HepG2 (cell line): ENCODE measurements at regions not wholly inside any gene's neighbourhood (a gene's known extent, or its start where the extent isn't known, plus 50 kb on each side); places are given as distances from the start of the nearest gene placed in this dataset.

Experiments
- ATAC-seq: fragments of 200-7000 bp; cut with Tn5 transposase; 3 replicates; pipeline ENCODE4 v1.9.1; 2020; ENCODE audit warnings: mild to moderate bottlenecking, moderate library complexity
- BruUV-seq: library from RNA; stranded (reverse); fragments of 400-500 nt; replicated peaks from 2 replicates; lab custom pipeline; 2021; lab: Mats Ljungman, UMichigan
- CTCF ChIA-PET: fragments of 300-600 bp; formaldehyde crosslinking; extraction: SDS; loops from one replicate; lab custom pipeline; 2021; ENCODE audit warnings: low total read pairs, inconsistent platforms, low intra/inter-chr PET ratio; lab: Yijun Ruan, JAX
- POLR2A ChIA-PET: fragments of 350-600 bp; sonication (Branson Sonifier 250); formaldehyde crosslinking; loops from one replicate; lab custom pipeline; 2020; ENCODE audit warnings: antibody characterized with exemption, inconsistent platforms; lab: Yijun Ruan, JAX
- DNase-seq: peaks from one replicate; pipeline ENCODE4 v3.0.0-alpha.2; 2015; ENCODE audit warnings: low spot score
- FAIRE-seq: peaks from 3 replicates; lab custom pipeline; 2011; peaks lifted over from hg19 to GRCh38; lab: Jason Lieb, UNC
- H2AFZ ChIP-seq: one replicate; pipeline ENCODE4 v1.6.1; 2011; ENCODE audit warnings: low read length, inconsistent platforms
- H3K27ac ChIP-seq: fragments of 300-600 bp; 3 replicates; pipeline ENCODE4 v1.8.0; 2011; ENCODE audit warnings: mixed run types, mild to moderate bottlenecking, mixed read lengths, low read length, inconsistent platforms; ENCODE audit not compliant: insufficient read depth; ENCODE audit errors: extremely low read length
- H3K27me3 ChIP-seq, 2 experiments: fragments of 200-600 bp in 1 of 2; 2 replicates in 1 of 2; 3 replicates in 1 of 2; pipeline versions ENCODE4 v1.6.0 to v1.8.0; 2011; ENCODE audit warnings: low read length in 2 of 2, mild to moderate bottlenecking in 2 of 2, moderate library complexity in 2 of 2, inconsistent platforms in 1 of 2; ENCODE audit not compliant: insufficient read depth in 2 of 2, control insufficient read depth in 1 of 2
- H3K36me3 ChIP-seq, 2 experiments: fragments of 200-600 bp in 1 of 2; replicated peaks in 1 of 2; 2 replicates in 1 of 2; 3 replicates in 1 of 2; pipeline versions ENCODE4 v1.5.1 to v1.8.0; 2011; ENCODE audit warnings: low read length in 2 of 2, inconsistent platforms in 1 of 2; ENCODE audit not compliant: insufficient read depth in 2 of 2, control insufficient read depth in 1 of 2
- H3K4me1 ChIP-seq: 2 replicates; pipeline ENCODE4 v1.5.1; 2012; ENCODE audit warnings: low read length, inconsistent platforms; ENCODE audit not compliant: insufficient read depth
- H3K4me2 ChIP-seq: 2 replicates; pipeline ENCODE4 v1.6.0; 2011; ENCODE audit warnings: low read depth, low read length, inconsistent platforms
- H3K4me3 ChIP-seq, 3 experiments: fragments of 200-600 bp in 1 of 3; sonication (generic), shearing (Covaris generic) in 1 of 3; replicated peaks in 1 of 3; 2 replicates each; pipeline ENCODE4 v1.5.1; 2011 to 2016; ENCODE audit warnings: low read length in 3 of 3, inconsistent platforms in 2 of 3, low read depth in 2 of 3, mild to moderate bottlenecking in 2 of 3, control low read depth in 1 of 3, mixed read lengths in 1 of 3; ENCODE audit not compliant: insufficient read depth in 1 of 3
- H3K79me2 ChIP-seq: one replicate; pipeline ENCODE4 v1.6.1; 2011; ENCODE audit warnings: low read length, inconsistent platforms; ENCODE audit not compliant: insufficient read depth
- H3K9ac ChIP-seq: 2 replicates; pipeline ENCODE4 v1.6.0; 2011; ENCODE audit warnings: mild to moderate bottlenecking, low read depth, low read length, inconsistent platforms; ENCODE audit not compliant: insufficient read depth
- H3K9me3 ChIP-seq: 2 replicates; pipeline ENCODE4 v1.5.1; 2012; ENCODE audit warnings: mild to moderate bottlenecking, low read length
- H4K20me1 ChIP-seq: 2 replicates; pipeline ENCODE4 v1.6.0; 2011; ENCODE audit warnings: inconsistent platforms, mild to moderate bottlenecking, low read length, moderate library complexity; ENCODE audit not compliant: insufficient read depth
- CHD2 ChIP-seq: IDR thresholded peaks from 2 replicates; pipeline ENCODE4 v1.6.1; 2011; ENCODE audit warnings: low read depth, low read length, improper control_type of control experiment
- FOSL1 ChIP-seq: sonication (generic); formaldehyde crosslinking; IDR thresholded peaks from 2 replicates; pipeline ENCODE4 v1.9.0; 2021; ENCODE audit warnings: missing genetic modification reagents, borderline replicate concordance
- HNRNPL ChIP-seq: fragments of 200-400 bp; formaldehyde crosslinking; IDR thresholded peaks from 2 replicates; pipeline ENCODE4 v1.6.1; 2017; ENCODE audit warnings: mild to moderate bottlenecking, low read depth, low read length
- JDP2 ChIP-seq: sonication (generic); formaldehyde crosslinking; IDR thresholded peaks from 2 replicates; pipeline ENCODE4 v1.8.1; 2022; ENCODE audit warnings: missing genetic modification reagents, borderline replicate concordance
- MNT ChIP-seq: fragments of 450-650 bp; IDR thresholded peaks from 2 replicates; pipeline ENCODE4 v1.6.1; 2016
- NONO ChIP-seq, 2 experiments: fragments of 450-650 bp in 1 of 2; sonication (generic) in 1 of 2; formaldehyde crosslinking in 1 of 2; IDR thresholded peaks in 1 of 2; conservative IDR thresholded peaks in 1 of 2; 2 replicates each; pipeline versions ENCODE4 v1.6.1 to v1.8.0; 2017 to 2022; ENCODE audit warnings: mild to moderate bottlenecking in 1 of 2, missing genetic modification reagents in 1 of 2, moderate library complexity in 1 of 2
- TAF1 ChIP-seq: sonication (generic); formaldehyde crosslinking; IDR thresholded peaks from 2 replicates; pipeline ENCODE4 v1.4.0; 2020; ENCODE audit warnings: missing genetic modification reagents
- U2AF2 ChIP-seq: fragments of 200-400 bp; formaldehyde crosslinking; IDR thresholded peaks from 2 replicates; pipeline ENCODE4 v1.6.1; 2017; ENCODE audit warnings: low read depth, mild to moderate bottlenecking, low read length
- XRCC5 ChIP-seq: fragments of 200-400 bp; formaldehyde crosslinking; optimal IDR thresholded peaks from 2 replicates; pipeline ENCODE3; 2017; ENCODE audit warnings: mild to moderate bottlenecking, low read length
- ZNF512 ChIP-seq: sonication (generic); formaldehyde crosslinking; IDR thresholded peaks from 2 replicates; pipeline ENCODE4 v1.4.0; 2020; ENCODE audit warnings: mild to moderate bottlenecking, missing genetic modification reagents
- ZSCAN29 ChIP-seq: sonication (generic); formaldehyde crosslinking; conservative IDR thresholded peaks from 2 replicates; pipeline ENCODE4 v1.4.0; 2020; ENCODE audit warnings: mild to moderate bottlenecking, missing genetic modification reagents
- WGBS: methylation state at CpG from one replicate; pipeline ENCODE4 v1.1.6; 2017; ENCODE audit warnings: low lambda C conversion rate; 5-methylcytosine and 5-hydroxymethylcytosine counted together
- in situ Hi-C: cut with HindIII; loops from 2 replicates; pipeline ENCODE4 v1.10.0; 2017; ENCODE audit warnings: low pct_unique_long_range_greater_than_20kb; ENCODE audit not compliant: extremely low pct_ligation_motif_present
- intact Hi-C: fragments of 100-400 bp; cut with micrococcal nuclease; formaldehyde crosslinking; loops from one replicate; pipeline ENCODE4 v1.10.0; 2022; ENCODE audit not compliant: unreplicated experiment

GRCh38 chr2:234665304-234665703 lies 168.4 kb upstream of the ARL4C start:
- no TSS peak for BruUV-seq
- no peak overlapping the region for H3K4me2 ChIP-seq
- ATAC-seq, result no peak
- H3K79me2 ChIP-seq, result no peaks in the 10 kb centered on the region
- no peak for TF ChIP-seq TAF1 (CRISPR knock-in tag)
- 0 out of 2 replicates have a peak, but pooled peaks have one; percentile 47 for TF ChIP-seq U2AF2
- TF ChIP-seq ZNF512 (CRISPR knock-in tag), result peak; percentile 77; the same call in 1 of the 2 replicates
- TF ChIP-seq CHD2, result no peak
- no peak for TF ChIP-seq ZSCAN29 (CRISPR knock-in tag)
- no peak for TF ChIP-seq XRCC5
- TF ChIP-seq JDP2 (CRISPR knock-in tag), result no peak
- in situ Hi-C loops, result loop anchor here (5.0 kb wide), 1 partner anchor 43 kb away; no protein-coding TSS in a partner anchor
- CTCF ChIA-PET, result no interaction called here
- intact Hi-C loops, result no loop called here
- H3K9me3 ChIP-seq, result peaks cover 5% of the 10 kb centered on the region
- DNase-seq, result no peak
- H3K27me3 ChIP-seq, result no peaks in the 10 kb centered on the region
- H3K27ac ChIP-seq, result no peak overlapping the region
- no peaks in the 10 kb centered on the region for H4K20me1 ChIP-seq
- WGBS, result 50% methylated on average over 1 of the region's 1 CpG
- no peak overlapping the region for H3K9ac ChIP-seq
- H3K4me1 ChIP-seq, result peaks cover 18% of the 10 kb centered on the region
- POLR2A ChIA-PET, result interaction anchor here (3.5 kb wide), 1 partner anchor 11 kb away, joined by 10 read pairs; no protein-coding TSS in a partner anchor
- H3K4me3 ChIP-seq, result no peak overlapping the region
- no peaks in the 10 kb centered on the region for H3K36me3 ChIP-seq
- H2AFZ ChIP-seq, result no peak overlapping the region
- no peak for FAIRE-seq

- Histone ChIP-seq H3K27me3 (no peaks in the 10 kb centered on the region), H3K27ac (no peak overlapping the region), H3K9ac (no peak overlapping the region), H3K9me3 (peaks cover 11% of the 10 kb centered on the region), H3K4me3 (no peak overlapping the region), H3K36me3 (no peaks in the 10 kb centered on the region), H2AFZ (no peak overlapping the region), H3K4me1 (peaks cover 22% of the 10 kb centered on the region), H4K20me1 (no peaks in the 10 kb centered on the region), H3K79me2 (no peaks in the 10 kb centered on the region), H3K4me2 (no peak overlapping the region)
- CTCF ChIA-PET, result no interaction called here
- TF ChIP-seq MNT (peak; percentile 74), HNRNPL (no peak), NONO (IDR thresholded peaks at IDR 0.05) (no peak), NONO (CRISPR knock-in tag; conservative IDR thresholded peaks at IDR 0.05) (no peak), FOSL1 (no peak)
- in situ Hi-C loops (no loop called here), intact Hi-C loops (no loop called here)
- BruUV-seq, result no TSS peak
- ATAC-seq, result no peak
- 54% methylated on average over 2 of the region's 2 CpGs for WGBS
- no peak for DNase-seq
- POLR2A ChIA-PET, result no interaction called here
- FAIRE-seq, result no peak
These were observed 165.0 kb upstream of the ARL4C start for GRCh38 chr2:234661849-234662248.
